ENCODE measurements at regions not wholly inside any gene's neighbourhood (a gene's known extent, or its start where the extent isn't known, plus 50 kb on each side); places are given as distances from the start of the nearest gene placed in this dataset.

DNA sequence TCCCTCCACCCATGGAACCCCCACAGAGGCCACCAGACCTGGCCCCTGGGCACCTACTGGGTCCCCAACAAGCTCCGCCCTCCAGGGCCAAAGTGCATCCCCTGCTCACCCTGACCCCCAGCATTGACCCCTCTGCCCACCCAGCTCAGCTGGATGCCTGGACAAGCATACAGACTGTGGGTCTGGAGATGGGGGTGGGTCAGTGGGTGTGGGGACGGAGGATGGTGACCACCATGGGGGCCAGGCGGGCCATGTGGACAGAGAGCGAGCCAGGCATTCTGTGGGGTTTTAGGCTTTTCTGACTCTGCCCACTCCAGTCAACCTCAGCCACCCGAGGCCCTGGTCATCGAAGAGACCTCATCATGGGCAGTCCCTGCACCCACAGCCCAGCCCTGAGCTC lies 183.7 kb downstream of the BRD1 start (continued):
- TF ChIP-seq, protein P1, sequence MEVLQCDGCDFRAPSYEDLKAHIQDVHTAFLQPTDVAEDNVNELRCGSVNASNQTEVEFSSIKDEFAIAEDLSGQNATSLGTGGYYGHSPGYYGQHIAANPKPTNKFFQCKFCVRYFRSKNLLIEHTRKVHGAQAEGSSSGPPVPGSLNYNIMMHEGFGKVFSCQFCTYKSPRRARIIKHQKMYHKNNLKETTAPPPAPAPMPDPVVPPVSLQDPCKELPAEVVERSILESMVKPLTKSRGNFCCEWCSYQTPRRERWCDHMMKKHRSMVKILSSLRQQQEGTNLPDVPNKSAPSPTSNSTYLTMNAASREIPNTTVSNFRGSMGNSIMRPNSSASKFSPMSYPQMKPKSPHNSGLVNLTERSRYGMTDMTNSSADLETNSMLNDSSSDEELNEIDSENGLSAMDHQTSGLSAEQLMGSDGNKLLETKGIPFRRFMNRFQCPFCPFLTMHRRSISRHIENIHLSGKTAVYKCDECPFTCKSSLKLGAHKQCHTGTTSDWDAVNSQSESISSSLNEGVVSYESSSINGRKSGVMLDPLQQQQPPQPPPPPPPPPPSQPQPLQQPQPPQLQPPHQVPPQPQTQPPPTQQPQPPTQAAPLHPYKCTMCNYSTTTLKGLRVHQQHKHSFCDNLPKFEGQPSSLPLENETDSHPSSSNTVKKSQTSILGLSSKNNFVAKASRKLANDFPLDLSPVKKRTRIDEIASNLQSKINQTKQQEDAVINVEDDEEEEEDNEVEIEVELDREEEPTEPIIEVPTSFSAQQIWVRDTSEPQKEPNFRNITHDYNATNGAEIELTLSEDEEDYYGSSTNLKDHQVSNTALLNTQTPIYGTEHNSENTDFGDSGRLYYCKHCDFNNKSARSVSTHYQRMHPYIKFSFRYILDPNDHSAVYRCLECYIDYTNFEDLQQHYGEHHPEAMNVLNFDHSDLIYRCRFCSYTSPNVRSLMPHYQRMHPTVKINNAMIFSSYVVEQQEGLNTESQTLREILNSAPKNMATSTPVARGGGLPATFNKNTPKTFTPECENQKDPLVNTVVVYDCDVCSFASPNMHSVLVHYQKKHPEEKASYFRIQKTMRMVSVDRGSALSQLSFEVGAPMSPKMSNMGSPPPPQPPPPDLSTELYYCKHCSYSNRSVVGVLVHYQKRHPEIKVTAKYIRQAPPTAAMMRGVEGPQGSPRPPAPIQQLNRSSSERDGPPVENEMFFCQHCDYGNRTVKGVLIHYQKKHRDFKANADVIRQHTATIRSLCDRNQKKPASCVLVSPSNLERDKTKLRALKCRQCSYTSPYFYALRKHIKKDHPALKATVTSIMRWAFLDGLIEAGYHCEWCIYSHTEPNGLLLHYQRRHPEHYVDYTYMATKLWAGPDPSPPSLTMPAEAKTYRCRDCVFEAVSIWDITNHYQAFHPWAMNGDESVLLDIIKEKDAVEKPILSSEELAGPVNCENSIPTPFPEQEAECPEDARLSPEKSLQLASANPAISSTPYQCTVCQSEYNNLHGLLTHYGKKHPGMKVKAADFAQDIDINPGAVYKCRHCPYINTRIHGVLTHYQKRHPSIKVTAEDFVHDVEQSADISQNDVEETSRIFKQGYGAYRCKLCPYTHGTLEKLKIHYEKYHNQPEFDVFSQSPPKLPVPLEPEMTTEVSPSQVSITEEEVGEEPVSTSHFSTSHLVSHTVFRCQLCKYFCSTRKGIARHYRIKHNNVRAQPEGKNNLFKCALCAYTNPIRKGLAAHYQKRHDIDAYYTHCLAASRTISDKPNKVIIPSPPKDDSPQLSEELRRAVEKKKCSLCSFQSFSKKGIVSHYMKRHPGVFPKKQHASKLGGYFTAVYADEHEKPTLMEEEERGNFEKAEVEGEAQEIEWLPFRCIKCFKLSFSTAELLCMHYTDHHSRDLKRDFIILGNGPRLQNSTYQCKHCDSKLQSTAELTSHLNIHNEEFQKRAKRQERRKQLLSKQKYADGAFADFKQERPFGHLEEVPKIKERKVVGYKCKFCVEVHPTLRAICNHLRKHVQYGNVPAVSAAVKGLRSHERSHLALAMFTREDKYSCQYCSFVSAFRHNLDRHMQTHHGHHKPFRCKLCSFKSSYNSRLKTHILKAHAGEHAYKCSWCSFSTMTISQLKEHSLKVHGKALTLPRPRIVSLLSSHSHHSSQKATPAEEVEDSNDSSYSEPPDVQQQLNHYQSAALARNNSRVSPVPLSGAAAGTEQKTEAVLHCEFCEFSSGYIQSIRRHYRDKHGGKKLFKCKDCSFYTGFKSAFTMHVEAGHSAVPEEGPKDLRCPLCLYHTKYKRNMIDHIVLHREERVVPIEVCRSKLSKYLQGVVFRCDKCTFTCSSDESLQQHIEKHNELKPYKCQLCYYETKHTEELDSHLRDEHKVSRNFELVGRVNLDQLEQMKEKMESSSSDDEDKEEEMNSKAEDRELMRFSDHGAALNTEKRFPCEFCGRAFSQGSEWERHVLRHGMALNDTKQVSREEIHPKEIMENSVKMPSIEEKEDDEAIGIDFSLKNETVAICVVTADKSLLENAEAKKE (CRISPR knock-in tag; IDR thresholded peaks at IDR 0.05): no peak
- TF ChIP-seq, protein P2, sequence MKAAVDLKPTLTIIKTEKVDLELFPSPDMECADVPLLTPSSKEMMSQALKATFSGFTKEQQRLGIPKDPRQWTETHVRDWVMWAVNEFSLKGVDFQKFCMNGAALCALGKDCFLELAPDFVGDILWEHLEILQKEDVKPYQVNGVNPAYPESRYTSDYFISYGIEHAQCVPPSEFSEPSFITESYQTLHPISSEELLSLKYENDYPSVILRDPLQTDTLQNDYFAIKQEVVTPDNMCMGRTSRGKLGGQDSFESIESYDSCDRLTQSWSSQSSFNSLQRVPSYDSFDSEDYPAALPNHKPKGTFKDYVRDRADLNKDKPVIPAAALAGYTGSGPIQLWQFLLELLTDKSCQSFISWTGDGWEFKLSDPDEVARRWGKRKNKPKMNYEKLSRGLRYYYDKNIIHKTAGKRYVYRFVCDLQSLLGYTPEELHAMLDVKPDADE (IDR thresholded peaks at IDR 0.05): no peak
- no peak for TF ChIP-seq ZNF331 (CRISPR knock-in tag; IDR thresholded peaks at IDR 0.05; ENCODE audit: low read depth)

DNA sequence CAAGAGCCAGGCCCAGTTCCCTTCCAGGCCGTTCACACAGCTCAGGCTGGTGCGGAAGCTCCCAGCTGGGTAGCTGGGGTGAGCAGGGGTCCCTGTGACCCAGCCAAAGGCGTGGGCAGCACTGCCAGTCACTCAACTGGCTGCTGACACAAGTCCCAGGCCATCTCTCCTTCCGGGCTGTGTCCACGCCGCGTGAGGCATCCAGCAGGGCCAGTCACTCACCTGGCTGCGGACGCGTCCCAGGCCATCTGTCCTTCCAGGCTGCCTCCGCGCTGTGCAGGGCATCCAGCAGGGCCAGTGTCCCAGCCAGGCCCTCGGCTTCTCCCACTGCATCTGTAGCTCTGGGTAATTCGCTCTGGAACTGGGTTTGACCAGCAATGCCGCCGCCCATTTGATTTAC lies 184.2 kb downstream of the BRD1 start:
- no peaks in the 10 kb centered on the region for H3K4me1 ChIP-seq (ENCODE audit: insufficient read depth)
- H3K36me3 ChIP-seq (ENCODE audit: insufficient read depth): no peaks in the 10 kb centered on the region
- Mint-ChIP-seq H3K4me3 (no peak overlapping the region), H3K27ac (no peak overlapping the region), H3K27me3 (ENCODE audit: insufficient read depth, low read depth, poor library complexity) (peaks cover 3% of the 10 kb centered on the region), H3K36me3 (ENCODE audit: low read depth) (no peaks in the 10 kb centered on the region), H3K4me1 (no peaks in the 10 kb centered on the region), H3K9me3 (no peaks in the 10 kb centered on the region; the same call in 2 of the 3 replicates)
- no peaks in the 10 kb centered on the region for H3F3A ChIP-seq (replicated peaks; ENCODE audit: low read depth)
- H3K9me2 ChIP-seq (ENCODE audit: insufficient read depth): no peaks in the 10 kb centered on the region
- H4K20me1 ChIP-seq (replicated peaks; ENCODE audit: insufficient read depth): no peaks in the 10 kb centered on the region
- no peak for ATAC-seq
- no peaks in the 10 kb centered on the region for H3K79me2 ChIP-seq (replicated peaks; ENCODE audit: insufficient read depth)
- H3K4me2 ChIP-seq: no peak overlapping the region
- H3K27me3 ChIP-seq (ENCODE audit: insufficient read depth): no peaks in the 10 kb centered on the region
- H3K27ac ChIP-seq (ENCODE audit: low read depth): no peak overlapping the region
- no peak overlapping the region for H2AFZ ChIP-seq
- DNase-seq (ENCODE audit: low spot score): no peak
- no peak overlapping the region for H3K4me3 ChIP-seq
- no peak for TF ChIP-seq ZNF331 (CRISPR knock-in tag; IDR thresholded peaks at IDR 0.05; ENCODE audit: low read depth)
- TF ChIP-seq ZNF114 (CRISPR knock-in tag; IDR thresholded peaks at IDR 0.05): no peak
- TF ChIP-seq EZH2 (IDR thresholded peaks at IDR 0.05; ENCODE audit: low read depth, unreplicated experiment): no peak
- no peak for TF ChIP-seq EZH2phosphoT487 (IDR thresholded peaks at IDR 0.05; ENCODE audit: unreplicated experiment)
- TF ChIP-seq POLR2AphosphoS5 (IDR thresholded peaks at IDR 0.05; ENCODE audit: low read depth): no peak
- no peak for TF ChIP-seq JUNB (IDR thresholded peaks at IDR 0.05; ENCODE audit: unreplicated experiment)
- TF ChIP-seq CREB1 (CRISPR knock-in tag; IDR thresholded peaks at IDR 0.05; ENCODE audit: low read depth): no peak
- no peak for TF ChIP-seq NANOG (IDR thresholded peaks at IDR 0.05; ENCODE audit: borderline replicate concordance)
- TF ChIP-seq, protein P1 (CRISPR knock-in tag; IDR thresholded peaks at IDR 0.05): no peak

All from GM23338 (cell line).